Thyroid gland (tissue), 4 donors: ENCODE measurements at regions not wholly inside any gene's neighbourhood (a gene's known extent, or its start where the extent isn't known, plus 50 kb on each side); places are given as distances from the start of the nearest gene placed in this dataset.

ENCODE experiments used
- DNase-seq, 2 donors: peaks; one replicate each; pipeline ENCODE4 v3.0.0-alpha.2; 2019
- H3K27ac ChIP-seq, 3 donors: fragments of 200-600 bp; sonication (generic); 1 replicate in 2 of 3; 2 replicates in 1 of 3; pipeline ENCODE4 v1.5.1; 2016 to 2019; ENCODE audit warnings: mild to moderate bottlenecking in 1 of 3, moderate library complexity in 1 of 3
- H3K27me3 ChIP-seq: fragments of 200-600 bp; sonication (generic); one replicate; pipeline ENCODE4 v1.5.1; 2019
- H3K36me3 ChIP-seq, 2 donors: fragments of 200-600 bp; sonication (generic); one replicate each; pipeline ENCODE4 v1.5.1; 2016 to 2019
- H3K4me1 ChIP-seq, 2 donors: fragments of 200-600 bp; sonication (generic); one replicate each; pipeline ENCODE4 v1.5.1; 2017 to 2019
- H3K4me3 ChIP-seq, 3 donors: fragments of 200-600 bp; sonication (generic); replicated peaks in 1 of 3; 1 replicate in 2 of 3; 2 replicates in 1 of 3; pipeline ENCODE4 v1.5.1; 2016; ENCODE audit warnings: mild to moderate bottlenecking in 1 of 3
- H3K9me3 ChIP-seq: fragments of 200-600 bp; sonication (generic); one replicate; pipeline ENCODE4 v1.5.1; 2017
- CTCF ChIP-seq, 6 experiments: fragments of 200-600 bp in 3 of 6; fragments of 450-650 bp in 3 of 6; sonication (generic) in 3 of 6; IDR thresholded peaks; one replicate each; pipeline ENCODE4 v1.5.1; 2016 to 2019; ENCODE audit warnings: antibody characterized with exemption in 6 of 6, mild to moderate bottlenecking in 2 of 6, inconsistent platforms in 1 of 6, moderate library complexity in 1 of 6
- POLR2A ChIP-seq, 2 donors: fragments of 450-650 bp; IDR thresholded peaks; one replicate each; pipeline ENCODE4 v1.6.1; 2017; ENCODE audit warnings: antibody characterized with exemption in 2 of 2, mild to moderate bottlenecking in 2 of 2, moderate library complexity in 1 of 2
- WGBS, 2 donors: methylation state at CpG; one replicate each; pipeline ENCODE4 v1.1.5; 2017; 5-methylcytosine and 5-hydroxymethylcytosine counted together
- intact Hi-C: fragments of 100-400 bp; cut with DNase I; formaldehyde crosslinking; loops from one replicate; pipeline ENCODE4 v1.15.1; 2023

- DNase-seq: no peak
- H3K4me3 ChIP-seq: no peak overlapping the region
These were observed 225.2 kb upstream of the ANO3 start for GRCh38 chr11:26106726-26107125.

GRCh38 chr11:26109658-26110368, 222.1 kb upstream of the ANO3 start:
- no peaks in the 10 kb centered on the region for H3K36me3 ChIP-seq
- H3K27ac ChIP-seq: no peak overlapping the region
- TF ChIP-seq CTCF (IDR thresholded peaks at IDR 0.05): no peak
- no peak for TF ChIP-seq POLR2A (IDR thresholded peaks at IDR 0.05)
- H3K9me3 ChIP-seq: no peaks in the 10 kb centered on the region
- peaks cover 0 to 13% of the 10 kb centered on the region in 2 donors for H3K4me1 ChIP-seq
- H3K27me3 ChIP-seq: no peaks in the 10 kb centered on the region
- intact Hi-C loops: no loop called here
- WGBS, 2 donors: 73 to 78% methylated on average over 2 of the region's 2 CpGs
- DNase-seq: no peak
- no peak overlapping the region for H3K4me3 ChIP-seq

More at GRCh38 chr11:26106726-26107125, 225.2 kb upstream of the ANO3 start:
- no peaks in the 10 kb centered on the region for H3K9me3 ChIP-seq
- peaks cover 0 to 13% of the 10 kb centered on the region in 2 donors for H3K4me1 ChIP-seq
- 86 to 95% methylated on average over 1 of the region's 1 CpG for WGBS, 2 donors
- intact Hi-C loops: no loop called here
- H3K27ac ChIP-seq: no peak overlapping the region
- no peaks in the 10 kb centered on the region for H3K27me3 ChIP-seq
- no peak for TF ChIP-seq POLR2A (IDR thresholded peaks at IDR 0.05)
- no peak for TF ChIP-seq CTCF (IDR thresholded peaks at IDR 0.05)
- H3K36me3 ChIP-seq: no peaks in the 10 kb centered on the region

- Histone ChIP-seq H3K9me3 (no peaks in the 10 kb centered on the region), H3K4me3 (no peak overlapping the region), H3K27ac (no peak overlapping the region), H3K27me3 (no peaks in the 10 kb centered on the region), H3K36me3 (no peaks in the 10 kb centered on the region), H3K4me1 (peaks cover 0 to 4% of the 10 kb centered on the region in 2 donors)
- TF ChIP-seq CTCF (IDR thresholded peaks at IDR 0.05): no peak
- TF ChIP-seq POLR2A (IDR thresholded peaks at IDR 0.05): no peak
- intact Hi-C loops: no loop called here
- no peak for DNase-seq
These were observed 219.7 kb upstream of the ANO3 start for GRCh38 chr11:26112264-26112663.

GRCh38 chr11:26121466-26121865, 210.5 kb upstream of the ANO3 start:
- WGBS, 2 donors: 94% methylated on average over 2 of the region's 2 CpGs
- DNase-seq: no peak
- Histone ChIP-seq H3K27ac (no peak overlapping the region), H3K4me1 (no peaks in the 10 kb centered on the region), H3K9me3 (no peaks in the 10 kb centered on the region), H3K36me3 (no peaks in the 10 kb centered on the region), H3K4me3 (no peak overlapping the region), H3K27me3 (no peaks in the 10 kb centered on the region)
- no peak for TF ChIP-seq POLR2A (IDR thresholded peaks at IDR 0.05)
- no peak for TF ChIP-seq CTCF (IDR thresholded peaks at IDR 0.05)
- intact Hi-C loops: no loop called here

DNA sequence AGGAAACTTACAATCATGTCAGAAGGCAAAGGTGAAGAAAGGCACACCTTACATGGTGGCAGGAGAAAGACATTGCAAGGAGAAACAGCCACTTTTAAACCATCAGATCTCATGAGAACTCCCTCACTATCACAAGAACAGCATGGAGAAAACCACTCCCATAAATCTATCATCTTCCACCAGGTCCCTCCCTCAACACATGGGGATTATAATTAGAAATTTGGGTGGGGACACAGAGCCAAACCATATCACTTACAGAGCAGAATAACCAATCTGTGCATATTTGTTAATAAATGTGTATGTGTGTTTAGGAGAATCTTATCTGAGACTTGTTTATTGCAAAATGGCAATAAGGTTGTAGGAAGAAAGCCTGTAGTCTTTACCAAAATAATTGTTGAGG, 205.2 kb upstream of the ANO3 start:
- intact Hi-C loops: no loop called here
- no peak overlapping the region for H3K4me3 ChIP-seq
- H3K27ac ChIP-seq: no peak overlapping the region
- H3K27me3 ChIP-seq: no peaks in the 10 kb centered on the region
- no peaks in the 10 kb centered on the region for H3K4me1 ChIP-seq
- TF ChIP-seq CTCF (IDR thresholded peaks at IDR 0.05) (no peak), POLR2A (IDR thresholded peaks at IDR 0.05) (no peak)
- DNase-seq: no peak
- no peaks in the 10 kb centered on the region for H3K9me3 ChIP-seq
- no peaks in the 10 kb centered on the region for H3K36me3 ChIP-seq
